K562 (cell line): ENCODE measurements at regions not wholly inside any gene's neighbourhood (a gene's known extent, or its start where the extent isn't known, plus 50 kb on each side); places are given as distances from the start of the nearest gene placed in this dataset.

ENCODE experiments used
- ATAC-seq: fragments of 200-7000 bp; cut with Tn5 transposase; 3 replicates; pipeline ENCODE4 v1.9.1; 2020; ENCODE audit warnings: moderate library complexity
- BruUV-seq: library from RNA; stranded (reverse); fragments of 400-500 nt; replicated peaks from 2 replicates; lab custom pipeline; 2021; lab: Mats Ljungman, UMichigan
- CTCF ChIA-PET: fragments of 300-600 bp; formaldehyde crosslinking; extraction: SDS; loops from one replicate; lab custom pipeline; 2021; ENCODE audit warnings: low intra/inter-chr PET ratio; lab: Yijun Ruan, JAX
- POLR2A ChIA-PET: fragments of 300-600, 350-650 bp; sonication (Branson Sonifier 250); formaldehyde crosslinking; extraction: SDS; loops from one replicate; lab custom pipeline; 2021; ENCODE audit warnings: antibody characterized with exemption, inconsistent platforms; lab: Yijun Ruan, JAX
- DNase-seq, 4 experiments: peaks; one replicate each; pipeline versions ENCODE4 v3.0.0 to v3.0.0-alpha.2; 2011 to 2018; ENCODE audit warnings: low spot score in 3 of 4, mixed read lengths in 3 of 4; ENCODE audit errors: extremely low read depth in 1 of 4
- FAIRE-seq: peaks from 2 replicates; lab custom pipeline; 2011; peaks lifted over from hg19 to GRCh38; lab: Jason Lieb, UNC
- H2AFZ ChIP-seq: 2 replicates; pipeline ENCODE4 v1.6.0; 2011; ENCODE audit warnings: low read depth, low read length, control low read depth, inconsistent platforms
- H3K27ac ChIP-seq: fragments of 200-600 bp; 3 replicates; pipeline ENCODE4 v1.8.0; 2011; ENCODE audit warnings: low read depth, mild to moderate bottlenecking, control low read depth, inconsistent platforms, low read length, moderate library complexity, mixed read lengths; ENCODE audit errors: extremely low read depth
- H3K27me3 ChIP-seq, 2 experiments: fragments of 300-600 bp in 1 of 2; 2 replicates in 1 of 2; 3 replicates in 1 of 2; pipeline versions ENCODE4 v1.6.0 to v1.8.0; 2011; ENCODE audit warnings: inconsistent platforms in 2 of 2, low read length in 2 of 2, mild to moderate bottlenecking in 1 of 2, mixed read lengths in 1 of 2, moderate library complexity in 1 of 2; ENCODE audit not compliant: control insufficient read depth in 2 of 2, insufficient read depth in 2 of 2
- H3K36me3 ChIP-seq: fragments of 300-600 bp; 3 replicates; pipeline ENCODE4 v1.8.0; 2011; ENCODE audit warnings: mild to moderate bottlenecking, low read length, inconsistent platforms; ENCODE audit not compliant: control insufficient read depth, insufficient read depth
- H3K4me1 ChIP-seq, 2 experiments: fragments of 200-600 bp in 1 of 2; replicated peaks in 1 of 2; 2 replicates in 1 of 2; 3 replicates in 1 of 2; pipeline versions ENCODE4 v1.5.1 to v1.8.0; 2011; ENCODE audit warnings: inconsistent platforms in 2 of 2, low read length in 2 of 2, mild to moderate bottlenecking in 1 of 2, mixed read lengths in 1 of 2, moderate library complexity in 1 of 2; ENCODE audit not compliant: control insufficient read depth in 2 of 2, insufficient read depth in 2 of 2
- H3K4me2 ChIP-seq: 2 replicates; pipeline ENCODE4 v1.6.1; 2011; ENCODE audit warnings: low read length, control low read depth, inconsistent platforms, mixed read lengths; ENCODE audit not compliant: insufficient read depth
- H3K4me3 ChIP-seq: fragments of 200-600 bp; sonication (generic), shearing (Covaris generic); 2 replicates; pipeline ENCODE4 v1.5.1; 2016; ENCODE audit warnings: control low read depth, inconsistent platforms
- H3K79me2 ChIP-seq: fragments of 200-600 bp; 3 replicates; pipeline ENCODE4 v1.8.0; 2011; ENCODE audit warnings: low read length, inconsistent platforms; ENCODE audit not compliant: control insufficient read depth, insufficient read depth
- H3K9ac ChIP-seq, 2 experiments: 2 replicates each; pipeline versions ENCODE4 v1.6.0 to v1.6.1; 2011; ENCODE audit warnings: low read depth in 2 of 2, low read length in 2 of 2, control low read depth in 1 of 2, inconsistent platforms in 1 of 2, mild to moderate bottlenecking in 1 of 2, mixed read lengths in 1 of 2; ENCODE audit not compliant: insufficient read depth in 1 of 2
- H3K9me1 ChIP-seq: one replicate; pipeline ENCODE4 v1.6.0; 2011; ENCODE audit warnings: inconsistent platforms, mild to moderate bottlenecking, low read length, moderate library complexity; ENCODE audit not compliant: control insufficient read depth, insufficient read depth
- H3K9me3 ChIP-seq: replicated peaks from 2 replicates; pipeline ENCODE4 v1.5.1; 2011; ENCODE audit warnings: low read depth, low read length, inconsistent platforms; ENCODE audit not compliant: control insufficient read depth, insufficient read depth
- H4K20me1 ChIP-seq: replicated peaks from 2 replicates; pipeline ENCODE4 v1.6.1; 2011; ENCODE audit warnings: low read length, inconsistent platforms, mixed read lengths; ENCODE audit not compliant: control insufficient read depth, insufficient read depth
- ATF2 ChIP-seq: sonication (generic); formaldehyde crosslinking; IDR thresholded peaks from 2 replicates; pipeline ENCODE4 v1.8.1; 2022; ENCODE audit warnings: missing genetic modification reagents
- CEBPB ChIP-seq: fragments of 450-650 bp; IDR thresholded peaks from 2 replicates; pipeline ENCODE4 v1.6.1; 2016; ENCODE audit warnings: missing genetic modification characterization, missing compliant biosample characterization
- CSDE1 ChIP-seq, 2 experiments: fragments of 450-650 bp; IDR thresholded peaks; 2 replicates each; pipeline ENCODE4 v1.6.1; 2016; ENCODE audit warnings: mild to moderate bottlenecking in 1 of 2
- ELK1 ChIP-seq: sonication (generic); formaldehyde crosslinking; IDR thresholded peaks from 2 replicates; pipeline ENCODE4 v1.8.1; 2022; ENCODE audit warnings: missing genetic modification reagents
- GATA2 ChIP-seq: sonication (generic); formaldehyde crosslinking; IDR thresholded peaks from 2 replicates; pipeline ENCODE4 v1.4.0; 2020; ENCODE audit warnings: mild to moderate bottlenecking, missing genetic modification reagents
- MYNN ChIP-seq, 2 experiments: sonication (generic); formaldehyde crosslinking in 1 of 2; IDR thresholded peaks; 2 replicates each; pipeline versions ENCODE4 v1.5.0 to v1.6.1; 2016 to 2020; ENCODE audit warnings: antibody characterized with exemption in 1 of 2, missing genetic modification reagents in 1 of 2
- NBN ChIP-seq: fragments of 450-650 bp; IDR thresholded peaks from 2 replicates; pipeline ENCODE4 v1.6.1; 2016; ENCODE audit warnings: low read depth, mild to moderate bottlenecking
- NFATC3 ChIP-seq: fragments of 450-650 bp; IDR thresholded peaks from 2 replicates; pipeline ENCODE4 v1.6.1; 2017; ENCODE audit warnings: mild to moderate bottlenecking
- PHB2 ChIP-seq: fragments of 450-650 bp; IDR thresholded peaks from 2 replicates; pipeline ENCODE4 v1.6.1; 2017; ENCODE audit warnings: low read depth
- PML ChIP-seq: IDR thresholded peaks from 2 replicates; pipeline ENCODE4 v1.6.1; 2012; ENCODE audit warnings: low read length, inconsistent platforms
- PTTG1 ChIP-seq: fragments of 450-650 bp; IDR thresholded peaks from 2 replicates; pipeline ENCODE4 v1.6.1; 2016; ENCODE audit warnings: low read depth, mild to moderate bottlenecking, missing genetic modification characterization, missing compliant biosample characterization
- TFE3 ChIP-seq: fragments of 450-650 bp; formaldehyde crosslinking; IDR thresholded peaks from 2 replicates; pipeline ENCODE4 v1.4.0; 2020; ENCODE audit warnings: mild to moderate bottlenecking, mixed read lengths
- ZNF12 ChIP-seq: sonication (generic); formaldehyde crosslinking; IDR thresholded peaks from 2 replicates; pipeline ENCODE4 v1.4.0; 2020; ENCODE audit warnings: mild to moderate bottlenecking, missing genetic modification reagents
- WGBS: fragments of 100-300 bp; shearing (Covaris generic); methylation state at CpG from one replicate; pipeline ENCODE4 v1.1.6; 2016; ENCODE audit warnings: low coverage, mixed read lengths; ENCODE audit not compliant: insufficient coverage; ENCODE audit errors: missing lambda C conversion rate; 5-methylcytosine and 5-hydroxymethylcytosine counted together
- in situ Hi-C: fragments of 300-500 bp; cut with MboI; formaldehyde crosslinking; loops from 4 replicates; pipeline ENCODE4 v1.15.0; 2018; ENCODE audit warnings: inconsistent platforms, mixed read lengths
- intact Hi-C: fragments of 100-400 bp; cut with micrococcal nuclease; formaldehyde crosslinking; loops from 2 replicates; pipeline ENCODE4 v1.14.2; 2022

GRCh38 chr6:21507811-21508210, 85.7 kb upstream of the SOX4 start:
- no peaks in the 10 kb centered on the region for H4K20me1 ChIP-seq
- FAIRE-seq (no peak), ATAC-seq (no peak), DNase-seq (no peak)
- H3K4me1 ChIP-seq, result no peaks in the 10 kb centered on the region
- no peaks in the 10 kb centered on the region for H3K9me3 ChIP-seq
- 0 out of 5 replicates have a peak, but pooled peaks cover 0 to 3% of the 10 kb centered on the region in 2 experiments for H3K27me3 ChIP-seq
- no peaks in the 10 kb centered on the region for H3K79me2 ChIP-seq
- no peak overlapping the region for H3K4me3 ChIP-seq
- TF ChIP-seq ELK1 (CRISPR knock-in tag) (no peak), PTTG1 (tag) (no peak), MYNN (IDR thresholded peaks at IDR 0.05) (no peak), MYNN (CRISPR knock-in tag; IDR thresholded peaks at IDR 0.05) (no peak)
- CTCF ChIA-PET, result no interaction called here
- BruUV-seq, result no TSS peak
- no peaks in the 10 kb centered on the region for H3K36me3 ChIP-seq
- H3K4me2 ChIP-seq, result no peak overlapping the region
- POLR2A ChIA-PET, result no interaction called here
- intact Hi-C loops (no loop called here), in situ Hi-C loops (no loop called here)
- no peaks in the 10 kb centered on the region for H3K9me1 ChIP-seq
- WGBS, result 0% methylated on average over 2 of the region's 2 CpGs
- H3K27ac ChIP-seq, result no peak overlapping the region
- H3K9ac ChIP-seq, result no peak overlapping the region
- H2AFZ ChIP-seq, result no peak overlapping the region

- no peak for ATAC-seq
- intact Hi-C loops, result no loop called here
- Histone ChIP-seq H3K27me3 (0 out of 5 replicates have a peak, but pooled peaks cover 0 to 1% of the 10 kb centered on the region in 2 experiments), H3K4me2 (no peak overlapping the region), H3K4me1 (no peaks in the 10 kb centered on the region), H2AFZ (no peak overlapping the region), H4K20me1 (no peaks in the 10 kb centered on the region), H3K9ac (no peak overlapping the region), H3K36me3 (no peaks in the 10 kb centered on the region), H3K9me1 (no peaks in the 10 kb centered on the region), H3K79me2 (no peaks in the 10 kb centered on the region), H3K4me3 (no peak overlapping the region), H3K27ac (no peak overlapping the region), H3K9me3 (no peaks in the 10 kb centered on the region)
- ChIA-PET CTCF (no interaction called here), POLR2A (no interaction called here)
- no peak for DNase-seq
- in situ Hi-C loops, result no loop called here
- WGBS, result 0% methylated on average over 4 of the region's 4 CpGs
- BruUV-seq, result no TSS peak
- no peak for FAIRE-seq
- TF ChIP-seq PHB2 (no peak), CEBPB (tag) (no peak), TFE3 (no peak), NBN (no peak), ATF2 (CRISPR knock-in tag) (no peak), ZNF12 (no peak), CSDE1 (IDR thresholded peaks at IDR 0.05) (no peak), NFATC3 (no peak), PML (no peak), GATA2 (CRISPR knock-in tag) (no peak)
Measured at GRCh38 chr6:21508753-21509152, 84.8 kb upstream of the SOX4 start.
